Embryonic facial prominence (tissue), 1 donor: ENCODE measurements at regions not wholly inside any gene's neighbourhood (a gene's known extent, or its start where the extent isn't known, plus 50 kb on each side); places are given as distances from the start of the nearest gene placed in this dataset.

Experiments
- DNase-seq: peaks from one replicate; pipeline ENCODE4 v3.0.0-alpha.2; 2016; ENCODE audit errors: extremely low spot score

GRCh38 chr13:62702502-62702901 is 1286.9 kb upstream of the PCDH20 start:
- no peak for DNase-seq

- DNase-seq = no peak
Observed at GRCh38 chr13:62697701-62698100, 1282.1 kb upstream of the PCDH20 start.

GRCh38 chr13:62696490-62696889 is 1280.8 kb upstream of the PCDH20 start:
- DNase-seq = no peak

GRCh38 chr13:62687732-62688131 is 1272.1 kb upstream of the PCDH20 start:
- no peak for DNase-seq

GRCh38 chr13:62684359-62684758 is 1268.7 kb upstream of the PCDH20 start:
- no peak for DNase-seq

GRCh38 chr13:62682788-62683187 is 1267.1 kb upstream of the PCDH20 start:
- no peak for DNase-seq

GRCh38 chr13:62678039-62678438 is 1262.4 kb upstream of the PCDH20 start:
- no peak for DNase-seq

GRCh38 chr13:62663767-62664166 is 1248.1 kb upstream of the PCDH20 start:
- no peak for DNase-seq

GRCh38 chr13:62659365-62659764 is 1243.7 kb upstream of the PCDH20 start:
- no peak for DNase-seq

- DNase-seq = no peak
Observed at GRCh38 chr13:62653371-62653770, 1237.7 kb upstream of the PCDH20 start.

GRCh38 chr13:62643799-62644524 is 1228.3 kb upstream of the PCDH20 start:
- no peak for DNase-seq

- DNase-seq = no peak
Observed at GRCh38 chr13:62643007-62643483, 1227.4 kb upstream of the PCDH20 start.

- DNase-seq = no peak
Observed at GRCh38 chr13:62635161-62635560, 1219.5 kb upstream of the PCDH20 start.

- no peak for DNase-seq
Observed at GRCh38 chr13:62633448-62633847, 1217.8 kb upstream of the PCDH20 start.

GRCh38 chr13:62631619-62632018 is 1216.0 kb upstream of the PCDH20 start:
- DNase-seq = no peak

- no peak for DNase-seq
Observed at GRCh38 chr13:62631124-62631523, 1215.5 kb upstream of the PCDH20 start.

- no peak for DNase-seq
Observed at GRCh38 chr13:62629618-62630017, 1214.0 kb upstream of the PCDH20 start.

- DNase-seq = no peak
Observed at GRCh38 chr13:62627226-62627625, 1211.6 kb upstream of the PCDH20 start.

- DNase-seq = no peak
Observed at GRCh38 chr13:62626771-62627170, 1211.1 kb upstream of the PCDH20 start.

- no peak for DNase-seq
Observed at GRCh38 chr13:62625214-62625881, 1209.7 kb upstream of the PCDH20 start.

- DNase-seq = no peak
Observed at GRCh38 chr13:62613819-62614218, 1198.2 kb upstream of the PCDH20 start.

GRCh38 chr13:62611343-62611742 is 1195.7 kb upstream of the PCDH20 start:
- no peak for DNase-seq

- no peak for DNase-seq
Observed at GRCh38 chr13:62598708-62599107, 1183.1 kb upstream of the PCDH20 start.
